ENCODE measurements at regions not wholly inside any gene's neighbourhood (a gene's known extent, or its start where the extent isn't known, plus 50 kb on each side); places are given as distances from the start of the nearest gene placed in this dataset.

GRCh38 chr4:31204874-31205273 is 484.7 kb downstream of the PCDH7 start:
- H3K36me3 Mint-ChIP-seq: peaks cover 3% of the 10 kb centered on the region
- no peak for TF ChIP-seq CTCF (conservative IDR thresholded peaks at IDR 0.05)
- DNase-seq (ENCODE audit: extremely low spot score, unreplicated experiment): no peak
- no peaks in the 10 kb centered on the region for H3K4me1 Mint-ChIP-seq (ENCODE audit: unreplicated experiment)
- H3K9me3 Mint-ChIP-seq: peaks cover 11% of the 10 kb centered on the region
- H3K27me3 Mint-ChIP-seq: no peaks in the 10 kb centered on the region
- no peak overlapping the region for H3K4me3 Mint-ChIP-seq
- H3K27ac Mint-ChIP-seq: no peak overlapping the region

GRCh38 chr4:31220921-31221320 is 500.8 kb downstream of the PCDH7 start:
- no peak overlapping the region for H3K27ac Mint-ChIP-seq
- no peaks in the 10 kb centered on the region for H3K4me1 Mint-ChIP-seq (ENCODE audit: unreplicated experiment)
- no peaks in the 10 kb centered on the region for H3K36me3 Mint-ChIP-seq
- H3K27me3 Mint-ChIP-seq: no peaks in the 10 kb centered on the region
- no peaks in the 10 kb centered on the region for H3K9me3 Mint-ChIP-seq
- TF ChIP-seq CTCF (conservative IDR thresholded peaks at IDR 0.05): no peak
- no peak overlapping the region for H3K4me3 Mint-ChIP-seq
- DNase-seq (ENCODE audit: extremely low spot score, unreplicated experiment): no peak

DNA sequence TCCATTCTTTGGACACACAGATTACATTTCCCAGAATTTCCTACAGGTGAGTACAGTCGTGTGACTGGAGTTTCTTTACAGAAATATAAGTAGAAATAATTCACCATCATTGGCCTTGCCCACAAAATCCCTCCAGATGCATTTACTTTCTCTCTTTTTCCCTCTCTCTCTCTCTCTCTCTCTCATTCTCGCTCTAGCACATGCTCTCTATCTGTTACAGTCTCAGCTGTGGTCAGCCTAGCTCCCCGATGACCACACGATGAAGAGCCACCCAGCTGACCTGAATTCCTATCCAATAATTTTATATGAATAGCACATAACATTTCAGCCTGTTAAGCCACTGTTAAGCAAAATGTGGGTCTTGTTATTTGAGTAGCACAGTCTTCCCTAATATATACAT is 507.9 kb downstream of the PCDH7 start:
- peaks cover 5% of the 10 kb centered on the region for H3K4me1 Mint-ChIP-seq (ENCODE audit: unreplicated experiment)
- no peaks in the 10 kb centered on the region for H3K9me3 Mint-ChIP-seq
- H3K27ac Mint-ChIP-seq: no peak overlapping the region
- DNase-seq (ENCODE audit: extremely low spot score, unreplicated experiment): no peak
- H3K36me3 Mint-ChIP-seq: no peaks in the 10 kb centered on the region
- no peak for TF ChIP-seq CTCF (conservative IDR thresholded peaks at IDR 0.05)
- H3K27me3 Mint-ChIP-seq: no peaks in the 10 kb centered on the region
- H3K4me3 Mint-ChIP-seq: no peak overlapping the region

- Mint-ChIP-seq H3K36me3 (no peaks in the 10 kb centered on the region), H3K4me3 (no peak overlapping the region), H3K27me3 (no peaks in the 10 kb centered on the region), H3K4me1 (ENCODE audit: unreplicated experiment) (peaks cover 5% of the 10 kb centered on the region), H3K27ac (no peak overlapping the region), H3K9me3 (no peaks in the 10 kb centered on the region)
- no peak for DNase-seq (ENCODE audit: extremely low spot score, unreplicated experiment)
- TF ChIP-seq CTCF (conservative IDR thresholded peaks at IDR 0.05): no peak
These were observed 510.4 kb downstream of the PCDH7 start for GRCh38 chr4:31230594-31230993.

DNA sequence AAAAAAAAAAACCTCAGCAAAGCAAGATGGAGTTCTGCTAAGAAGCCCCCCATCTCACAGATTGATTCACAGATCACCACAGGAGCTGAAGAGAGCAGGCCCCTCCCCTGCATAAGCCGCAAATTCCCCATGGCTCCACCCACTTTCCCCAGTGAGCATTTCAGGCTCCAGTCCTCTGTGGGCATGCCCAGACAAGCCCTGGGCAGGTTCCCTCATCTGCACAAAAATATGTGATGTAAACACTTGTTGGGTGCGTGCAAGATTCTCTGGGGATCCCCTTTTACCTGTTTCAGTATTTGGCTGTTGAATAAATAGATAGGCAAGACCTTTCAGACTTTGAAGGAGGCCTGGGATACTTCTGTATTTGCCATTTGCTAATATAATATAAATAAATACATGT is 514.3 kb downstream of the PCDH7 start:
- Mint-ChIP-seq H3K9me3 (no peaks in the 10 kb centered on the region), H3K36me3 (no peaks in the 10 kb centered on the region), H3K4me3 (no peak overlapping the region), H3K27ac (peak overlapping the region; percentile 23), H3K27me3 (no peaks in the 10 kb centered on the region), H3K4me1 (ENCODE audit: unreplicated experiment) (no peaks in the 10 kb centered on the region)
- TF ChIP-seq CTCF (conservative IDR thresholded peaks at IDR 0.05): no peak
- no peak for DNase-seq (ENCODE audit: extremely low spot score, unreplicated experiment)

DNA sequence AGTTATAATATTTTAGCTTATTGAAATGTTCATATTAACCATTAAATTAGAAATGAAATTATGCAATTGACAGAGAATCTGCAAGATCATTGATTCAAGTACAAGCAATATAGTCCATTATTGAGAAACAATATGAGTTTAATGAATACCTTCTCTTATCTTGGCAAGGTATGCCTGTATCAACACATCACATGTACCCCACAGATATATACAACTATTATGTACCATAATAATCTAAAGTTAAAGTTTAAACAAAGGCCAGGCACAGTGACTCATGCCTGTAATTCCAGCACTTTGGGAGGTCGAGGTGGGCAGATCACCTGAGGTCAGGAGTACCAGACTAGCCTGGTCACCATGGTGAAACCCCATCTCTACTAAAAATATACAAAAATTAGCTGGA is 514.7 kb downstream of the PCDH7 start:
- no peak for TF ChIP-seq CTCF (conservative IDR thresholded peaks at IDR 0.05)
- no peak overlapping the region for H3K27ac Mint-ChIP-seq

More for the DNA sequence above, 514.7 kb downstream of the PCDH7 start:
- H3K4me3 Mint-ChIP-seq: no peak overlapping the region
- no peaks in the 10 kb centered on the region for H3K36me3 Mint-ChIP-seq
- no peaks in the 10 kb centered on the region for H3K9me3 Mint-ChIP-seq
- no peak for DNase-seq (ENCODE audit: extremely low spot score, unreplicated experiment)
- no peaks in the 10 kb centered on the region for H3K27me3 Mint-ChIP-seq
- no peaks in the 10 kb centered on the region for H3K4me1 Mint-ChIP-seq (ENCODE audit: unreplicated experiment)

Measured in type B pancreatic cell (in vitro differentiated cells).